Heart left ventricle (tissue), 16 donors: ENCODE measurements at regions not wholly inside any gene's neighbourhood (a gene's known extent, or its start where the extent isn't known, plus 50 kb on each side); places are given as distances from the start of the nearest gene placed in this dataset.

ENCODE experiments used
- ATAC-seq, 4 donors: fragments of 200-7000 bp; cut with Tn5 transposase; one replicate each; pipeline ENCODE4 v1.9.1; 2020 to 2022; ENCODE audit warnings: moderate library complexity in 4 of 4, mild to moderate bottlenecking in 3 of 4, moderate number of reproducible peaks in 1 of 4
- DNase-seq, 5 donors: peaks; one replicate each; pipeline ENCODE4 v3.0.0-alpha.2; 2020
- H3K27ac ChIP-seq, 12 donors: fragments of 200-600 bp; sonication (generic) in 4 of 12; one replicate each; pipeline versions ENCODE4 v1.5.0 to v1.8.0; 2016 to 2022; ENCODE audit warnings: mild to moderate bottlenecking in 2 of 12
- H3K27me3 ChIP-seq, 9 donors: fragments of 200-600 bp; sonication (generic) in 2 of 9; one replicate each; pipeline versions ENCODE4 v1.5.1 to v1.8.0; 2016 to 2022; ENCODE audit warnings: mild to moderate bottlenecking in 3 of 9
- H3K36me3 ChIP-seq, 9 donors: fragments of 200-600 bp; sonication (generic) in 2 of 9; one replicate each; pipeline versions ENCODE4 v1.5.0 to v1.8.0; 2018 to 2022; ENCODE audit warnings: mild to moderate bottlenecking in 2 of 9
- H3K4me1 ChIP-seq, 12 donors: fragments of 200-600 bp; sonication (generic) in 4 of 12; one replicate each; pipeline versions ENCODE4 v1.5.0 to v1.8.0; 2016 to 2022; ENCODE audit warnings: mild to moderate bottlenecking in 3 of 12
- H3K4me3 ChIP-seq, 12 donors: fragments of 200-600 bp; sonication (generic) in 4 of 12; one replicate each; pipeline versions ENCODE4 v1.5.0 to v1.8.0; 2017 to 2022; ENCODE audit warnings: mild to moderate bottlenecking in 9 of 12, moderate library complexity in 4 of 12
- H3K9me3 ChIP-seq, 12 donors: fragments of 200-600 bp; sonication (generic) in 4 of 12; one replicate each; pipeline versions ENCODE4 v1.5.0 to v1.8.0; 2016 to 2022; ENCODE audit warnings: mild to moderate bottlenecking in 1 of 12
- CTCF ChIP-seq, 12 donors: fragments of 200-600 bp; sonication (generic) in 4 of 12; IDR thresholded peaks; one replicate each; pipeline versions ENCODE4 v1.5.0 to v1.8.0; 2018 to 2022; ENCODE audit warnings: antibody characterized with exemption in 12 of 12, mild to moderate bottlenecking in 5 of 12
- POLR2A ChIP-seq, 2 donors: fragments of 450-650 bp; IDR thresholded peaks; one replicate each; pipeline ENCODE4 v1.6.1; 2017; ENCODE audit warnings: antibody characterized with exemption in 2 of 2, mild to moderate bottlenecking in 2 of 2, moderate library complexity in 2 of 2
- WGBS, 4 donors: extraction: QIAGEN DNeasy Blood & Tissue Kit in 2 of 4; methylation state at CpG; one replicate each; pipeline versions ENCODE4 v1.1.5 to v1.1.7; 2013 to 2018; 5-methylcytosine and 5-hydroxymethylcytosine counted together
- intact Hi-C, 10 donors: fragments of 100-400 bp; cut with DNase I; formaldehyde crosslinking; loops; one replicate each; pipeline versions ENCODE4 v1.11.1 to v1.14.2; 2022
- donor health status: ischemic (EF 13 %, LVEDD 7.1; RV severe dilation, severe dysfunction).
- donor health status: healthy with polysubstance abuse.
- donor health status: DM: no; HTN: yes; CAD: no.
- donor health status: DM: no; HTN: no; CAD: no.
- donor health status: ischemic (EF 25% LVEDD 6.9; RV normal size, moderate dysfunction).
- donor health status: ischemic (EF 25% LVEDD 5.7; RV mildly dilated, moderate dysfunction).
- donor health status: healthy.
- donor health status: DM: yes; HTN: yes; CAD: no.
- donor health status: ischemic (EF 35%, LVEDD 5.7; RV mildly dilated, moderate dysfunction).
- donor health status: nonischemic (EF 11% LVEDD 7.7; RV severe dilation, severe dysfunction).
- donor health status: DM: yes; HTN: yes; CAD: no.
- donor health status: PGD.
- donor health status: ischemic (EF 29% LVEDD 5.4; RV normal size, mild dysfunction).
- donor health status: nonischemic (EF 23%, LVEDD 6.1; RV moderate dilation, normal function).

DNA sequence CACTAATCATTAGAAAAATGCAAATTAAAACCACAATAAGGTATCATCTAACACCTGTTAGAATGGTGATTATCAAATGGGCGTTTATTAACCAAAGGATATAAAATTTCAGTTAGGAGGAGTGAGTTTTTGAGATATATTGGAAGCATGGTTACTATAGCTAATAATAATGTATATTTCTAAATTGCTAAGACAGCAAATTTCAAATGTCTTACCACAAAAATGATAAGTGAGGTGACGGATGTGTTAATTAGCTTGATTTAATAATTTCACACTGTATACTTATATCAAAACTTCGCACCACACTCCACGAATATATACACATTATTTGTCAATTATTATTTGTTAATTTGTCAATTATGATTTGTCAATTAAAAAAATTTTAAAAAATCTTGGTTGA is 227.2 kb upstream of the DDX18 start:
- H3K4me1 ChIP-seq: no peaks in the 10 kb centered on the region
- no peak overlapping the region for H3K27ac ChIP-seq
- DNase-seq (no peak), ATAC-seq (no peak)
- intact Hi-C loops: no loop called here
- H3K9me3 ChIP-seq: peaks cover 0 to 20% (median 0%) of the 10 kb centered on the region in 12 donors
- TF ChIP-seq POLR2A (IDR thresholded peaks at IDR 0.05): no peak
- no peak for TF ChIP-seq CTCF (IDR thresholded peaks at IDR 0.05)
- no peak overlapping the region for H3K4me3 ChIP-seq
- H3K36me3 ChIP-seq: no peaks in the 10 kb centered on the region
- WGBS, 4 donors: 79 to 83% (median 81%) methylated on average over 4 of the region's 4 CpGs
- H3K27me3 ChIP-seq: no peaks in the 10 kb centered on the region

DNA sequence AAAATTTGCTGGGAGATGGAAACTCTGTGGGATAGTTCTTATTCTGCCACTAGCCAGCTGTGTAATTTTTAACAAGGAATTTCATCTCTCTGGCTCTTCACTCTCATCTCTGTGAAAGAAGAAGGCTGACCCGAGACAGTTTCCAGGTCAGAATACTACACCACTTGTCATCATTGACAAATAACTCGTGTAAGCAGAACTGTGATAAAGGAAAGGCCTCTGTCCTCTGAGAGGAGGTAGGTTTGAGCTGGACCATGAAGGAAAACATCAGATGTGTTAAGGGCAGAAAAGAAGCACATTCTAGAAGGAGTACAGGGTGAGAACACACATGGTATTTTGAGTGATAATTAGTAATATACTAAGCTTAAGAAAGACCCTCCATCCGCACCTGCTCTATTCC is 211.4 kb upstream of the DDX18 start:
- TF ChIP-seq POLR2A (IDR thresholded peaks at IDR 0.05) (no peak), CTCF (IDR thresholded peaks at IDR 0.05) (no peak)
- H3K27me3 ChIP-seq: peaks cover 0 to 2% (median 0%) of the 10 kb centered on the region in 9 donors
- no peaks in the 10 kb centered on the region for H3K36me3 ChIP-seq
- DNase-seq (no peak), ATAC-seq (no peak)
- no peak overlapping the region for H3K27ac ChIP-seq
- WGBS, 4 donors: 30 to 40% (median 35%) methylated on average over 3 of the region's 3 CpGs
- H3K9me3 ChIP-seq: no peaks in the 10 kb centered on the region
- H3K4me1 ChIP-seq: no peaks in the 10 kb centered on the region
- H3K4me3 ChIP-seq: no peak overlapping the region
- intact Hi-C loops: no loop called here

DNA sequence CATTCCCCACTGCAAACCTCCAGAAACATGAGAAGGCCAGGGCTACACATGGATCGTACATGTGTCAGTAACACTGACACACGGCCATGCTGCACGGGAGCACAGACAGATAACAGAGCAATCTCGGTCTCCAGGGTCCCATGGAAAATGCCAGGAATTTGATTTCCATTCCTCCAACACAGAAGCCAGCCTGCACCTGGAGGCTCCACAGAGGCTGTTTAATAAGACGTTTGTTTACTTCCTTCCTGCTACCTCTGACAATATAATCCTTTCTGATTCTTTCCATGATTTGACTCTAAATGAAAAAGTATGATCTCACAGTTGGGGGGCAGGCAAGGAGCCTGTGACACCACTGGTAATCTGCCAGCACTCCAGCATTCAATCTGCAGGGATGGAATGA is 210.9 kb upstream of the DDX18 start:
- Histone ChIP-seq H3K27me3 (peaks cover 0 to 2% (median 0%) of the 10 kb centered on the region in 9 donors), H3K4me3 (no peak overlapping the region), H3K27ac (no peak overlapping the region), H3K4me1 (no peaks in the 10 kb centered on the region), H3K36me3 (no peaks in the 10 kb centered on the region), H3K9me3 (no peaks in the 10 kb centered on the region)
- DNase-seq: no peak
- intact Hi-C loops: no loop called here
- 12 to 23% (median 15%) methylated on average over 5 of the region's 5 CpGs for WGBS, 4 donors
- TF ChIP-seq POLR2A (IDR thresholded peaks at IDR 0.05) (no peak), CTCF (IDR thresholded peaks at IDR 0.05) (no peak)
- no peak for ATAC-seq

DNA sequence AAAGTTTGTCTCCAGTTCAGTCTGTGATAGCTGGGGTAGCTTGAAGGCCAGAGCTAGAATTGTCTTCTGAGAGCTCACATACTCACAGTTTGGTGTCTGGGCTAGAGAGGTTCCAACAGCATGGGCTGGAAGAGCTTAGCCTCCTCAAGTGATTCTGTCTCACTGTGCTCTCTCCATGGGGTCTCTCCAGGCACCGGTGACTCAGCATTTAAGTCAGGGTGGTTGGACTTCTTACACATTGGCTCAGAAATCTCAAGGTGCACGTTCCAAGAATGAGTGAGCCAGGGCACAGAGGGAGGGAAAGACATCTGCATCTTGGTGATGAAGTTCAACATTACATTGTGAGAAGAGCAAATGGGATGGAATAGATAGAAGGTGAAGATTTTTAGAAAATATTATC is 207.3 kb upstream of the DDX18 start:
- Histone ChIP-seq H3K27me3 (no peaks in the 10 kb centered on the region), H3K4me1 (no peaks in the 10 kb centered on the region), H3K9me3 (no peaks in the 10 kb centered on the region), H3K4me3 (no peak overlapping the region), H3K27ac (no peak overlapping the region), H3K36me3 (no peaks in the 10 kb centered on the region)
- DNase-seq: no peak
- WGBS, 4 donors: 30 to 83% (median 39%) methylated on average over 2 of the region's 2 CpGs
- no peak for ATAC-seq
- TF ChIP-seq CTCF (IDR thresholded peaks at IDR 0.05): no peak
- no peak for TF ChIP-seq POLR2A (IDR thresholded peaks at IDR 0.05)
- intact Hi-C loops: no loop called here
